SU-DHL-6 (cell line): ENCODE measurements at regions not wholly inside any gene's neighbourhood (a gene's known extent, or its start where the extent isn't known, plus 50 kb on each side); places are given as distances from the start of the nearest gene placed in this dataset.

Experiments
- H2AFZ ChIP-seq: fragments of 200-600 bp; sonication (generic); 2 replicates; pipeline ENCODE4 v1.6.1; 2014; ENCODE audit warnings: low read depth, mild to moderate bottlenecking, moderate library complexity, mixed read lengths, antibody characterized with exemption, low read length; ENCODE audit not compliant: severe bottlenecking
- H3F3A ChIP-seq: fragments of 200-600 bp; shearing (Covaris generic); 2 replicates; pipeline ENCODE4 v1.6.0; 2016; ENCODE audit warnings: antibody characterized with exemption, mild to moderate bottlenecking; ENCODE audit not compliant: insufficient read depth
- H3K27ac ChIP-seq: fragments of 200-600 bp; sonication (generic); 2 replicates; pipeline ENCODE4 v1.5.1; 2016; ENCODE audit warnings: low read depth, mild to moderate bottlenecking, low read length, moderate library complexity, mixed read lengths
- H3K27me3 ChIP-seq: fragments of 200-600 bp; sonication (generic), shearing (Covaris generic); 2 replicates; pipeline ENCODE4 v1.6.0; 2014; ENCODE audit warnings: mild to moderate bottlenecking, low read length
- H3K36me3 ChIP-seq: fragments of 200-600 bp; sonication (generic); 2 replicates; pipeline ENCODE4 v1.6.1; 2014; ENCODE audit warnings: mild to moderate bottlenecking, low read length, mixed read lengths
- H3K4me2 ChIP-seq: fragments of 300-600, 200-600 bp; shearing (Covaris generic), sonication (generic); 2 replicates; pipeline ENCODE4 v1.6.0; 2014; ENCODE audit warnings: low read length, low read depth, mild to moderate bottlenecking; ENCODE audit not compliant: poor library complexity, severe bottlenecking
- H3K4me3 ChIP-seq: fragments of 200-600 bp; sonication (generic); 2 replicates; pipeline ENCODE4 v1.5.1; 2014; ENCODE audit warnings: antibody characterized with exemption, low read length, mild to moderate bottlenecking, mixed read lengths; ENCODE audit not compliant: insufficient read depth, poor library complexity, severe bottlenecking
- H3K79me2 ChIP-seq: fragments of 200-600 bp; sonication (generic); 2 replicates; pipeline ENCODE4 v1.6.1; 2014; ENCODE audit warnings: mild to moderate bottlenecking, low read length, moderate library complexity; ENCODE audit not compliant: insufficient read depth
- H3K9ac ChIP-seq: fragments of 200-600 bp; sonication (generic); 2 replicates; pipeline ENCODE4 v1.7.0; 2014; ENCODE audit warnings: mild to moderate bottlenecking, low read length
- H3K9me2 ChIP-seq: fragments of 200-600 bp; sonication (generic); replicated peaks from 2 replicates; pipeline ENCODE4 v1.6.1; 2014; ENCODE audit warnings: low read length; ENCODE audit not compliant: insufficient read depth
- H3K9me3 ChIP-seq: fragments of 200-600 bp; sonication (generic); 2 replicates; pipeline ENCODE4 v1.6.1; 2014; ENCODE audit warnings: low read length, mixed read lengths; ENCODE audit not compliant: insufficient read depth
- H4K20me1 ChIP-seq: fragments of 200-600 bp; sonication (generic); 2 replicates; pipeline ENCODE4 v1.6.1; 2014; ENCODE audit warnings: low read depth, mild to moderate bottlenecking, antibody characterized with exemption, low read length, moderate library complexity, mixed read lengths
- CTCF ChIP-seq: fragments of 200-600 bp; sonication (generic); IDR thresholded peaks from one replicate; pipeline ENCODE4 v1.5.1; 2017; ENCODE audit warnings: antibody characterized with exemption, mild to moderate bottlenecking, low read length, moderate library complexity; ENCODE audit not compliant: insufficient read depth, poor library complexity, severe bottlenecking
- EZH2phosphoT487 ChIP-seq: fragments of 200-600 bp; sonication (generic), shearing (Covaris generic); conservative IDR thresholded peaks from 2 replicates; pipeline ENCODE4 v1.6.1; 2018; ENCODE audit warnings: mild to moderate bottlenecking, antibody characterized with exemption, low read length, moderate library complexity, mixed read lengths

DNA sequence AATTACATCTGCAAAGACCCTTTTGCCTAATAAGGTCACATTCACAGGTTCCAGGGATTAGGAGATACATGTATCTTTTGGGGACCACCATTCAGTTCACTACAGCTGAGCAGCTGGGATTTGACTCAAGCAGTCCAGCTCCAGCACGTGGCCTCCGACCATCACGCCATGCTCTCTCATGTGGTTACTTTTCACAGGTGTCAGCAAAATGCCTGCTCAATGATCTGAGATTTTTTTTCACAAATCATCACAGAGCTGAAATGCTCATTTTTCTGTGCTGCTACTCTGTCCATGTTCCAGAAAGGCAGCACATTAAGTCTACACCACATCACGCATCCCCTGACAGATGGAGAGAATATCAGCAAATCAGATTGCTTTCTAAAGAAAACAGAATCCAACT lies 98.5 kb upstream of the RMDN2 start:
- Histone ChIP-seq H3F3A (no peaks in the 10 kb centered on the region), H3K9ac (no peak overlapping the region), H2AFZ (no peak overlapping the region), H3K36me3 (no peaks in the 10 kb centered on the region), H3K27ac (no peak overlapping the region), H3K79me2 (no peaks in the 10 kb centered on the region), H3K9me2 (no peaks in the 10 kb centered on the region), H3K27me3 (no peaks in the 10 kb centered on the region), H3K4me3 (no peak overlapping the region), H3K4me2 (no peak overlapping the region), H3K9me3 (no peaks in the 10 kb centered on the region), H4K20me1 (no peaks in the 10 kb centered on the region)
- no peak for TF ChIP-seq CTCF
- no peak for TF ChIP-seq EZH2phosphoT487

- H3F3A ChIP-seq: no peaks in the 10 kb centered on the region
- H4K20me1 ChIP-seq: no peaks in the 10 kb centered on the region
- H3K27me3 ChIP-seq: no peaks in the 10 kb centered on the region
- no peaks in the 10 kb centered on the region for H3K36me3 ChIP-seq
- TF ChIP-seq CTCF (no peak), EZH2phosphoT487 (no peak)
- H3K27ac ChIP-seq: no peak overlapping the region
- no peak overlapping the region for H3K9ac ChIP-seq
- no peaks in the 10 kb centered on the region for H3K9me2 ChIP-seq
- no peaks in the 10 kb centered on the region for H3K79me2 ChIP-seq
- H3K4me2 ChIP-seq: no peak overlapping the region
- H2AFZ ChIP-seq: no peak overlapping the region
- H3K4me3 ChIP-seq: no peak overlapping the region
- H3K9me3 ChIP-seq: no peaks in the 10 kb centered on the region
These were observed 97.6 kb upstream of the RMDN2 start for GRCh38 chr2:37827455-37827854.

DNA sequence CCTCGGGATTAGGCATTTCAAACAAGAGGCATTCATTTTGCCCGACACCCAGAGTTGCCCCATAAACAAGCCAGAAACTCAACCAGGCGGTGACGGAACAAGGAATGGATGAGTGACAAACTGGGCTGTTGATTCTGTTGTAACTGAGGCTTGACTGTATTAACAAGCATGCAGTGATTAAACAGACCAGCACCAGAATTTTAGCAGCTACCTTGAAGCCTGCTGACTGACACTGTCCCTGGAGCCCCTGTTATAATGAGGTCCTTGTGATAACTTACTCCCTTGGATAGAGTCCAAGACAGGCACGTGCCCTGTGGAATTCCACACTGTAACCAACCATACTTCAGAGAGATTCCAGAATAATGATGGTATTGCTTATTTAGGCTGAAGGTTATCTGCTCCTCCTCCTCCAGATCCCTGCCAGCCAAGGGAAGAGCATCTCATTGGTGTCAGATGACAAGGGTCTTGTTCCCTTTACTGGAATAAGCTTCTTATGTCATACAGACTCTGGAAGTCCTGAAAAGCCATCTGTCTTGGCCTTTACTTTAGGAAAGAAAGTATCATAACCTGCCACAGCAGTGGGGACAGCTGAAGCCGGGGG lies 97.1 kb upstream of the RMDN2 start:
- H3K27me3 ChIP-seq: no peaks in the 10 kb centered on the region
- H3K27ac ChIP-seq: no peak overlapping the region
- TF ChIP-seq EZH2phosphoT487: no peak
- no peak for TF ChIP-seq CTCF
- H2AFZ ChIP-seq: no peak overlapping the region
- H4K20me1 ChIP-seq: no peaks in the 10 kb centered on the region
- H3K4me3 ChIP-seq: no peak overlapping the region
- H3K79me2 ChIP-seq: no peaks in the 10 kb centered on the region
- H3K36me3 ChIP-seq: no peaks in the 10 kb centered on the region
- no peak overlapping the region for H3K9ac ChIP-seq
- H3F3A ChIP-seq: no peaks in the 10 kb centered on the region
- H3K4me2 ChIP-seq: no peak overlapping the region
- no peaks in the 10 kb centered on the region for H3K9me3 ChIP-seq
- no peaks in the 10 kb centered on the region for H3K9me2 ChIP-seq
